B cell (primary cell): ENCODE measurements at regions not wholly inside any gene's neighbourhood (a gene's known extent, or its start where the extent isn't known, plus 50 kb on each side); places are given as distances from the start of the nearest gene placed in this dataset.
"Not testable (repeated sequence)": the region's sequence is repeated elsewhere in the genome, so short reads cannot be mapped to it uniquely, and the experiment has no call there.

Experiments used
- CTCF ChIP-seq: fragments of 200-600 bp; IDR thresholded peaks from one replicate; pipeline ENCODE4 v1.8.0; 2022; ENCODE audit warnings: antibody characterized with exemption, mild to moderate bottlenecking
- EZH2 ChIP-seq: IDR thresholded peaks from 2 replicates; pipeline ENCODE4 v1.6.1; 2012; ENCODE audit warnings: borderline replicate concordance, low read depth, mild to moderate bottlenecking, moderate library complexity, low read length; ENCODE audit not compliant: insufficient read depth, poor library complexity, severe bottlenecking

GRCh38 chr21:6118336-6118735, 4403.0 kb upstream of the TPTE start:
- TF ChIP-seq CTCF, EZH2: not testable (repeated sequence)
